ENCODE measurements at regions not wholly inside any gene's neighbourhood (a gene's known extent, or its start where the extent isn't known, plus 50 kb on each side); places are given as distances from the start of the nearest gene placed in this dataset.

DNA sequence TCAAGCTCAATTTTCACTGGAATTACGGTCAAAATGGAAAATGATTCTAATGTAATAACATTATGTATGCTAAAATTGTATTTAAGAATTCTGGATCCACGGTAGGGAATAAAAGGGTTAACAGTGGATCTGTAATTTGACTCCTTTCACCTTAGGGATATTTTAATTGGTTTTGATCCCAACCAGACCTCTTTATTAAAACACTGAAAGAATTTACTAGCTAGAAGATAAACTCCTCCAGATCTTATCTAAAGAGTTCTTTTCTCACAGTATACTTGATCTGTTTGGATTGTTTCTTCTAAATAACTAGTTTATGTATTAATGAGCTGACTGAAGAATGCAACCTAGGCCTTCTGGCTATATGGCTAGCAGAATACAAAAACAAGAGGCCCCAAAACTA lies 118.4 kb downstream of the DDX53 start:
- TF ChIP-seq POLR2AphosphoS5 (IDR thresholded peaks at IDR 0.05; ENCODE audit: borderline replicate concordance, low read depth, low read length) (no peak), FOXP2 (optimal IDR thresholded peaks at IDR 0.05; ENCODE audit: control extremely low read depth, extremely low read length, insufficient read depth) (no peak), EZH2 (IDR thresholded peaks at IDR 0.05) (no peak)
- Histone ChIP-seq H3K4me3 (no peak overlapping the region), H3K36me3 (ENCODE audit: insufficient read depth, low read length) (no peaks in the 10 kb centered on the region), H3K27ac (no peak overlapping the region), H3K9me3 (ENCODE audit: low read depth, low read length) (no peaks in the 10 kb centered on the region), H3K9ac (ENCODE audit: insufficient read length) (no peak overlapping the region)
- no peak for DNase-seq (ENCODE audit: low read depth, low spot score)

DNA sequence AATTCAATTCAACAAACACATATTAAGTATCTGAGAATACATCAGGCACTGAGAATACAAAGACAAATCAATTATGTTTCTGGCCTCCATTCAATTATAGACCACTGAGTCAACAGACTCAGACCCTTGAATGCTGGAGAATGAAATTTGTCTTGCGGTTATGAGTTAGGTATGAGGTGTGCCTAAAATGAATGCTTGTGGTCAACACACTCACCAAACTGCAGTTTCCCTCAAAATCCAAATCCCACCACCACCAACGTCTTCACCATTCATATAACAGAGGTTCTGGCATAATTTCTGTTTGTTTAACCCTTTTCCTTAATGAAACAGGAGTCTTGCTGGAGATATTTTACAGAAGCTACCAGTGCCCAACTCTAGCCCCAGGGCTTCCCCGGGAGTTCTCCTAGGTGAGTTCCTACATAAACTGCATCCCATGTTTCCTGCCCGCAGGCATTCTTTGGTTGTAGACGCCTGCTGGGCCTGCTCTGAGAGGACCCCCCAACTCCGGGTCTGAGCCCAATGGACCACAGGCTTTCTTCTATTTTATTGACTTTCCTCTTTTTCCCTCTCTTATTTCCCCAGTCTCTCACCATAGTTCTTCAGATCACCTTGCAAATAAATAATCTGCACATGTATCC lies 119.2 kb downstream of the DDX53 start:
- H3K36me3 ChIP-seq (ENCODE audit: insufficient read depth, low read length): no peaks in the 10 kb centered on the region

DNA sequence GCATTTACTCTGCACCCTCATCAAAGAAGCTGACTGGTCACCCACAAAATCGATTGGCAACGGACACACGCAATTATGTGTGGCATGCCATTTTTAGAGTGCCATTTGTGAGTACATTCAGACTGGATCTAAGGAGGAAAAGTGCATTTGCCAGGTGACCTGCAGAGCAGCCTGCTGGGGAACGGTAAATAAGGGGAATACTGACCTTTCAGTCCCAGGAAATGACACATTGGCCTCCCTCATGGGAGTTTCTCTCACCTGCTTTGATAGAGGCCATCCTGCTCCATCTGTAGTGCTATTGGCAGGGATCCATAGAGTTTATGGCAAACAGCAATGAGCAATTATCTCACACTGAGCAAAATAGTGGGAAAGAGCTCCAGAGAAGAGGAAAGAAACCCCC lies 127.8 kb downstream of the DDX53 start:
- TF ChIP-seq POLR2AphosphoS5 (IDR thresholded peaks at IDR 0.05; ENCODE audit: borderline replicate concordance, low read depth, low read length) (no peak), FOXP2 (optimal IDR thresholded peaks at IDR 0.05; ENCODE audit: control extremely low read depth, extremely low read length, insufficient read depth) (no peak), EZH2 (IDR thresholded peaks at IDR 0.05) (no peak)
- Histone ChIP-seq H3K9me3 (ENCODE audit: low read depth, low read length) (no peaks in the 10 kb centered on the region), H3K36me3 (ENCODE audit: insufficient read depth, low read length) (no peaks in the 10 kb centered on the region), H3K9ac (ENCODE audit: insufficient read length) (no peak overlapping the region), H3K27ac (no peak overlapping the region), H3K4me3 (no peak overlapping the region)
- no peak for DNase-seq (ENCODE audit: low read depth, low spot score)

More for the DNA sequence above, 119.2 kb downstream of the DDX53 start:
- no peak for DNase-seq (ENCODE audit: low read depth, low spot score)
- no peak for TF ChIP-seq POLR2AphosphoS5 (IDR thresholded peaks at IDR 0.05; ENCODE audit: borderline replicate concordance, low read depth, low read length)
- TF ChIP-seq EZH2 (IDR thresholded peaks at IDR 0.05): no peak
- no peak for TF ChIP-seq FOXP2 (optimal IDR thresholded peaks at IDR 0.05; ENCODE audit: control extremely low read depth, extremely low read length, insufficient read depth)
- H3K4me3 ChIP-seq: no peak overlapping the region
- no peaks in the 10 kb centered on the region for H3K9me3 ChIP-seq (ENCODE audit: low read depth, low read length)
- H3K27ac ChIP-seq: no peak overlapping the region
- H3K9ac ChIP-seq (ENCODE audit: insufficient read length): no peak overlapping the region

DNA sequence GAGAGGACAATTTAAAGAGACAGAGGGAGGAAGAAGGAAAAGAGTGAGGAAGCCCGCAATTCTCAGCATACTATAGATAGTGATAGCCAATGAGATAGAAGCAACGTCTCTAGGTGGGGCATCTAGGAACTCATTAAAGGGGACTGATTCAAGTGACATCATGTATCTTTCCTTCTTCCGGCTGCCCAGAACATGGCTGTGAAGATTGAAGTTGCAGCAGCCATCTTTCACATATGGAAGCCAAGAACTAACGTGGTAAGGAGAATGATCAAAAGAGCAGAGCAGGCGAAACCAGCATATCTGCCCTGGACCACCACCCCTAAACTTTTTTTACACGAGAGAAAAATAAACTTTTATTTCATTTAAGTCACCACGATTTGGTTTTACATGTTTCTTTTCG lies 133.8 kb downstream of the DDX53 start:
- H3K9ac ChIP-seq (ENCODE audit: insufficient read length): no peak overlapping the region
- no peak overlapping the region for H3K4me3 ChIP-seq
- H3K36me3 ChIP-seq (ENCODE audit: insufficient read depth, low read length): no peaks in the 10 kb centered on the region
- H3K27ac ChIP-seq: no peak overlapping the region
- TF ChIP-seq POLR2AphosphoS5 (IDR thresholded peaks at IDR 0.05; ENCODE audit: borderline replicate concordance, low read depth, low read length) (no peak), FOXP2 (optimal IDR thresholded peaks at IDR 0.05; ENCODE audit: control extremely low read depth, extremely low read length, insufficient read depth) (no peak), EZH2 (IDR thresholded peaks at IDR 0.05) (no peak)
- no peaks in the 10 kb centered on the region for H3K9me3 ChIP-seq (ENCODE audit: low read depth, low read length)
- DNase-seq (ENCODE audit: low read depth, low spot score): no peak

DNA sequence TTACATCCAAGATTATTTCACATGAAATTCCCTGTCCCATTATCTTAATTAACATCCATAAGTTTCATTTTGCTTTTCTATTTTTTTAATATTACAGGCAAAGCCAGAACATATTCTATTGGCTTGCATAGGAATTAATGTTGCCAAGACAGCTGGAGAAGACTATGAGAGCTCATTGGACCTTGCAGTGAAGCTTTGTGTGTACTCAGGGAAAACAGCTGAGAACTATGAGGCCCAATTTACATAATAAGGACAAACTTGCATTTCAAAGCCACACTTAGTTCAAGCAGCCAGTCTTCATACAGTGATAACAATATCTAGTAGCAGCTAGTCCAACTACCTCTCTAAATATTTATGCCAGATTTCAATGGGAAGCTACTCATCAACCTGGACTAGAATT lies 134.4 kb downstream of the DDX53 start:
- no peaks in the 10 kb centered on the region for H3K36me3 ChIP-seq (ENCODE audit: insufficient read depth, low read length)
- DNase-seq (ENCODE audit: low read depth, low spot score): no peak

DNA sequence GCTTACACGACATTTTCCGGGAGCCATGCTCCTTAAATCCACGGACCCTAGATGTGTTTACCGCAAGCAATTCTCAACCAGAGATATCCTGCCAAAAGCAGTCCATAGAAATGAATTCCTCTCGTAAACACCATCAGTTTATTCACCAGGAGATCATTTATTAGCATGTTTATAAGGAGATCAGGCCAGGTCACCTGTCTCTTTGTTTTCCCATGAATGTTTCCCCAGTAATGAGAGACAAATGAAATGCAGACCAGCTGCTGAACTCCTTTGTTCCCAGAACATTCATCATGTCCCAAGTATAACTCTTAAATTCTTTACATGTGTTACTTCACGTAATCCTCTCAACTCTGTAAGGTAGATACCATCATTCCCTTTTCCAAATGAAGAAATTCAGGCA lies 137.1 kb downstream of the DDX53 start:
- Histone ChIP-seq H3K9me3 (ENCODE audit: low read depth, low read length) (no peaks in the 10 kb centered on the region), H3K9ac (ENCODE audit: insufficient read length) (no peak overlapping the region), H3K36me3 (ENCODE audit: insufficient read depth, low read length) (no peaks in the 10 kb centered on the region), H3K27ac (no peak overlapping the region), H3K4me3 (no peak overlapping the region)
- DNase-seq (ENCODE audit: low read depth, low spot score): no peak
- TF ChIP-seq POLR2AphosphoS5 (IDR thresholded peaks at IDR 0.05; ENCODE audit: borderline replicate concordance, low read depth, low read length): no peak
- no peak for TF ChIP-seq FOXP2 (optimal IDR thresholded peaks at IDR 0.05; ENCODE audit: control extremely low read depth, extremely low read length, insufficient read depth)
- no peak for TF ChIP-seq EZH2 (IDR thresholded peaks at IDR 0.05)

More for the DNA sequence above, 134.4 kb downstream of the DDX53 start:
- H3K4me3 ChIP-seq: no peak overlapping the region
- H3K27ac ChIP-seq: no peak overlapping the region
- H3K9me3 ChIP-seq (ENCODE audit: low read depth, low read length): no peaks in the 10 kb centered on the region
- H3K9ac ChIP-seq (ENCODE audit: insufficient read length): no peak overlapping the region
- TF ChIP-seq FOXP2 (optimal IDR thresholded peaks at IDR 0.05; ENCODE audit: control extremely low read depth, extremely low read length, insufficient read depth) (no peak), EZH2 (IDR thresholded peaks at IDR 0.05) (no peak), POLR2AphosphoS5 (IDR thresholded peaks at IDR 0.05; ENCODE audit: borderline replicate concordance, low read depth, low read length) (no peak)

DNA sequence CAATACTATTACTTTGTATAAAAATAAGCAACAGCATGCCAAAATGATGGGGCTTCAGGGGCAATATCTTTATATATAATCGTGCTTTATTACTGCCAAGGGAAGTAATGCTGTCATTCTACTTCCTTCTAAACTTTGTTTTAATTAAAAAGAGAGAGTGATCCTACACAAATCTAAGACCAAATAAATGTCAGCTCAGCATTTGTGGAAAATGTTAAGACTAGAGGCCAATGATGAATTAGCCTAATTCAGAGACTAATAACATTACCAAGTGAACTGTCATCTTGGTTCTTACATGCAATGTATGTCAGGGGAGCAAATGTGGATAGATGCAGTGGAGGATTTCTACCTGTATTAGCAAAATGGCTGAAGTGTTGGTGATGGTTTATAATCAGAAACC lies 166.4 kb upstream of the PTCHD1 start:
- DNase-seq (ENCODE audit: low read depth, low spot score): no peak
- no peak overlapping the region for H3K4me3 ChIP-seq
- no peak overlapping the region for H3K27ac ChIP-seq
- TF ChIP-seq FOXP2 (optimal IDR thresholded peaks at IDR 0.05; ENCODE audit: control extremely low read depth, extremely low read length, insufficient read depth) (no peak), EZH2 (IDR thresholded peaks at IDR 0.05) (no peak), POLR2AphosphoS5 (IDR thresholded peaks at IDR 0.05; ENCODE audit: borderline replicate concordance, low read depth, low read length) (no peak)
- H3K36me3 ChIP-seq (ENCODE audit: insufficient read depth, low read length): no peaks in the 10 kb centered on the region
- H3K9me3 ChIP-seq (ENCODE audit: low read depth, low read length): no peaks in the 10 kb centered on the region
- H3K9ac ChIP-seq (ENCODE audit: insufficient read length): no peak overlapping the region

DNA sequence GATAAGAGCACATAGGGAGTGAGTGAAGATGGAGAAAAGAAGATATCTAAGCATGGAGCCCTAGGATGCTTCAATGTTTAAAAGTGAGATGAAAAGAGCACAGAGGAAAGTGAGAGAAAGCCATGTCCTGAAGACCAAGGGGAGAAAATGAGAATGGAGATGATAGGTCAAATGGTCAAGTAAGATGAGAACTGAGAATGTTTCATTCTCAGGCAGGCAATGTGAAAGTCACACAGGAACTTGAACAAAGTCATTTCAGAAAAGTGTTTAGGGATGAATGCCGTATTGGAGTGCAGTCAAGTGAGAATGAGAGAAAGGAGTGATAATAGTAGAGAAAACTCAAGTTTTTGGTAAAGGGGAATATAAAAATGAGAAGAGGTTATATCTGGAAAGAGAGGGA lies 148.7 kb upstream of the PTCHD1 start:
- DNase-seq (ENCODE audit: low read depth, low spot score): no peak
- H3K36me3 ChIP-seq (ENCODE audit: insufficient read depth, low read length): no peaks in the 10 kb centered on the region
- no peak overlapping the region for H3K4me3 ChIP-seq
- H3K9ac ChIP-seq (ENCODE audit: insufficient read length): no peak overlapping the region
- TF ChIP-seq EZH2 (IDR thresholded peaks at IDR 0.05): no peak
- TF ChIP-seq POLR2AphosphoS5 (IDR thresholded peaks at IDR 0.05; ENCODE audit: borderline replicate concordance, low read depth, low read length): no peak
- TF ChIP-seq FOXP2 (optimal IDR thresholded peaks at IDR 0.05; ENCODE audit: control extremely low read depth, extremely low read length, insufficient read depth): no peak
- H3K9me3 ChIP-seq (ENCODE audit: low read depth, low read length): no peaks in the 10 kb centered on the region
- no peak overlapping the region for H3K27ac ChIP-seq

DNA sequence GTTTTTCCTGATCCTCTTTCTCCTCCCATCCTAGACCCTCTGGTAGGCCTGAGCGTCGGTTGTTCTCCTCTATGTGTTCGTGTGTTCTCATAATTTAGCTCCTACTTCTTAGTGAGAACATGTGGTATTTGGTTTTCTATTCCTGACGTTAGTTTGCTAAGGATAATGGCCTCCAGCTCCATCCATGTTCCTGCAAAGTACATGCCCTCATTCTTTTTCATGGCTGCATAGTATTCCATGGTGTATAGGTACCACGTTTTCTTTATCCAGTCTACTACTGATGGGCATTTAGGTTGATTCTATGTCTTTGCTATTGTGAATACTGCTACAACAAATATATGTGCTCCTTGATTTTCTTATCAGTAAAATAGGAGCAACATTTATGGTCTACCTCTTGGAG lies 146.8 kb upstream of the PTCHD1 start:
- no peak overlapping the region for H3K27ac ChIP-seq
- H3K4me3 ChIP-seq: no peak overlapping the region
- no peak for DNase-seq (ENCODE audit: low read depth, low spot score)
- no peak overlapping the region for H3K9ac ChIP-seq (ENCODE audit: insufficient read length)
- no peaks in the 10 kb centered on the region for H3K36me3 ChIP-seq (ENCODE audit: insufficient read depth, low read length)
- no peak for TF ChIP-seq FOXP2 (optimal IDR thresholded peaks at IDR 0.05; ENCODE audit: control extremely low read depth, extremely low read length, insufficient read depth)
- no peak for TF ChIP-seq POLR2AphosphoS5 (IDR thresholded peaks at IDR 0.05; ENCODE audit: borderline replicate concordance, low read depth, low read length)
- TF ChIP-seq EZH2 (IDR thresholded peaks at IDR 0.05): no peak
- H3K9me3 ChIP-seq (ENCODE audit: low read depth, low read length): no peaks in the 10 kb centered on the region
